HepG2 (cell line): ENCODE measurements at regions not wholly inside any gene's neighbourhood (a gene's known extent, or its start where the extent isn't known, plus 50 kb on each side); places are given as distances from the start of the nearest gene placed in this dataset.

Experiments used
- ATAC-seq: fragments of 200-7000 bp; cut with Tn5 transposase; 3 replicates; pipeline ENCODE4 v1.9.1; 2020; ENCODE audit warnings: mild to moderate bottlenecking, moderate library complexity
- BruUV-seq: library from RNA; stranded (reverse); fragments of 400-500 nt; replicated peaks from 2 replicates; lab custom pipeline; 2021; lab: Mats Ljungman, UMichigan
- CTCF ChIA-PET: fragments of 300-600 bp; formaldehyde crosslinking; extraction: SDS; loops from one replicate; lab custom pipeline; 2021; ENCODE audit warnings: low total read pairs, inconsistent platforms, low intra/inter-chr PET ratio; lab: Yijun Ruan, JAX
- POLR2A ChIA-PET: fragments of 350-600 bp; sonication (Branson Sonifier 250); formaldehyde crosslinking; loops from one replicate; lab custom pipeline; 2020; ENCODE audit warnings: antibody characterized with exemption, inconsistent platforms; lab: Yijun Ruan, JAX
- DNase-seq: peaks from one replicate; pipeline ENCODE4 v3.0.0-alpha.2; 2015; ENCODE audit warnings: low spot score
- FAIRE-seq: peaks from 3 replicates; lab custom pipeline; 2011; peaks lifted over from hg19 to GRCh38; lab: Jason Lieb, UNC
- H2AFZ ChIP-seq: one replicate; pipeline ENCODE4 v1.6.1; 2011; ENCODE audit warnings: low read length, inconsistent platforms
- H3K27ac ChIP-seq: fragments of 300-600 bp; 3 replicates; pipeline ENCODE4 v1.8.0; 2011; ENCODE audit warnings: mixed run types, mild to moderate bottlenecking, mixed read lengths, low read length, inconsistent platforms; ENCODE audit not compliant: insufficient read depth; ENCODE audit errors: extremely low read length
- H3K27me3 ChIP-seq, 2 experiments: fragments of 200-600 bp in 1 of 2; 2 replicates in 1 of 2; 3 replicates in 1 of 2; pipeline versions ENCODE4 v1.6.0 to v1.8.0; 2011; ENCODE audit warnings: low read length in 2 of 2, mild to moderate bottlenecking in 2 of 2, moderate library complexity in 2 of 2, inconsistent platforms in 1 of 2; ENCODE audit not compliant: insufficient read depth in 2 of 2, control insufficient read depth in 1 of 2
- H3K36me3 ChIP-seq, 2 experiments: fragments of 200-600 bp in 1 of 2; replicated peaks in 1 of 2; 2 replicates in 1 of 2; 3 replicates in 1 of 2; pipeline versions ENCODE4 v1.5.1 to v1.8.0; 2011; ENCODE audit warnings: low read length in 2 of 2, inconsistent platforms in 1 of 2; ENCODE audit not compliant: insufficient read depth in 2 of 2, control insufficient read depth in 1 of 2
- H3K4me1 ChIP-seq: 2 replicates; pipeline ENCODE4 v1.5.1; 2012; ENCODE audit warnings: low read length, inconsistent platforms; ENCODE audit not compliant: insufficient read depth
- H3K4me2 ChIP-seq: 2 replicates; pipeline ENCODE4 v1.6.0; 2011; ENCODE audit warnings: low read depth, low read length, inconsistent platforms
- H3K4me3 ChIP-seq, 3 experiments: fragments of 200-600 bp in 1 of 3; sonication (generic), shearing (Covaris generic) in 1 of 3; replicated peaks in 1 of 3; 2 replicates each; pipeline ENCODE4 v1.5.1; 2011 to 2016; ENCODE audit warnings: low read length in 3 of 3, inconsistent platforms in 2 of 3, low read depth in 2 of 3, mild to moderate bottlenecking in 2 of 3, control low read depth in 1 of 3, mixed read lengths in 1 of 3; ENCODE audit not compliant: insufficient read depth in 1 of 3
- H3K79me2 ChIP-seq: one replicate; pipeline ENCODE4 v1.6.1; 2011; ENCODE audit warnings: low read length, inconsistent platforms; ENCODE audit not compliant: insufficient read depth
- H3K9ac ChIP-seq: 2 replicates; pipeline ENCODE4 v1.6.0; 2011; ENCODE audit warnings: mild to moderate bottlenecking, low read depth, low read length, inconsistent platforms; ENCODE audit not compliant: insufficient read depth
- H3K9me3 ChIP-seq: 2 replicates; pipeline ENCODE4 v1.5.1; 2012; ENCODE audit warnings: mild to moderate bottlenecking, low read length
- H4K20me1 ChIP-seq: 2 replicates; pipeline ENCODE4 v1.6.0; 2011; ENCODE audit warnings: inconsistent platforms, mild to moderate bottlenecking, low read length, moderate library complexity; ENCODE audit not compliant: insufficient read depth
- CBX1 ChIP-seq: IDR thresholded peaks from one replicate; pipeline ENCODE4 v1.6.1; 2016; ENCODE audit warnings: antibody characterized with exemption, low read depth
- GATAD1 ChIP-seq: IDR thresholded peaks from 2 replicates; pipeline ENCODE4 v1.6.1; 2016; ENCODE audit warnings: missing genetic modification reagents, missing compliant biosample characterization
- HDAC6 ChIP-seq: fragments of 200-600 bp; sonication (generic); IDR thresholded peaks from 2 replicates; pipeline ENCODE4 v1.7.0; 2017; ENCODE audit warnings: mild to moderate bottlenecking, antibody characterized with exemption, low read length, low read depth
- MIER3 ChIP-seq: IDR thresholded peaks from 2 replicates; pipeline ENCODE4 v1.6.1; 2016; ENCODE audit warnings: missing compliant biosample characterization, borderline replicate concordance
- NR3C1 ChIP-seq: sonication (generic); formaldehyde crosslinking; IDR thresholded peaks from 2 replicates; pipeline ENCODE4 v1.4.0; 2020; ENCODE audit warnings: missing genetic modification reagents
- RORA ChIP-seq: sonication (generic); formaldehyde crosslinking; IDR thresholded peaks from 2 replicates; pipeline ENCODE4 v1.5.0; 2020; ENCODE audit warnings: mild to moderate bottlenecking, missing genetic modification reagents, moderate library complexity
- SETDB1 ChIP-seq: sonication (generic); formaldehyde crosslinking; IDR thresholded peaks from 2 replicates; pipeline ENCODE4 v1.5.1; 2020; ENCODE audit warnings: missing genetic modification reagents, mild to moderate bottlenecking, borderline replicate concordance
- TERF1 ChIP-seq: sonication (generic); formaldehyde crosslinking; IDR thresholded peaks from 2 replicates; pipeline ENCODE4 v1.8.0; 2022; ENCODE audit warnings: mild to moderate bottlenecking, missing genetic modification reagents, moderate library complexity
- ZNF256 ChIP-seq: sonication (generic); formaldehyde crosslinking; conservative IDR thresholded peaks from 2 replicates; pipeline ENCODE4 v1.4.0; 2020; ENCODE audit warnings: missing genetic modification reagents
- ZNF296 ChIP-seq: sonication (generic); formaldehyde crosslinking; conservative IDR thresholded peaks from 2 replicates; pipeline ENCODE4 v1.5.0; 2020; ENCODE audit warnings: mild to moderate bottlenecking, missing genetic modification reagents
- ZNF414 ChIP-seq: sonication (generic); formaldehyde crosslinking; IDR thresholded peaks from 2 replicates; pipeline ENCODE4 v1.5.0; 2020; ENCODE audit warnings: missing genetic modification reagents
- ZNF660 ChIP-seq: sonication (generic); formaldehyde crosslinking; IDR thresholded peaks from 2 replicates; pipeline ENCODE4 v1.5.1; 2020; ENCODE audit warnings: mild to moderate bottlenecking, low read depth, missing genetic modification reagents, borderline replicate concordance
- ZNF850 ChIP-seq: sonication (generic); formaldehyde crosslinking; conservative IDR thresholded peaks from 2 replicates; pipeline ENCODE4 v1.9.0; 2021; ENCODE audit warnings: mild to moderate bottlenecking, missing genetic modification reagents
- WGBS: methylation state at CpG from one replicate; pipeline ENCODE4 v1.1.6; 2017; ENCODE audit warnings: low lambda C conversion rate; 5-methylcytosine and 5-hydroxymethylcytosine counted together
- in situ Hi-C: cut with HindIII; loops from 2 replicates; pipeline ENCODE4 v1.10.0; 2017; ENCODE audit warnings: low pct_unique_long_range_greater_than_20kb; ENCODE audit not compliant: extremely low pct_ligation_motif_present
- intact Hi-C: fragments of 100-400 bp; cut with micrococcal nuclease; formaldehyde crosslinking; loops from one replicate; pipeline ENCODE4 v1.10.0; 2022; ENCODE audit not compliant: unreplicated experiment

- TF ChIP-seq ZNF296 (CRISPR knock-in tag): no peak
- TF ChIP-seq, all 625 proteins: peak for 0
These were observed 51.3 kb upstream of the GJA5 start (continued) for GRCh38 chr1:147811751-147812150.

- in situ Hi-C loops (no loop called here), intact Hi-C loops (loop anchor here (10.0 kb wide), 1 partner anchor 78 kb away; no protein-coding TSS in a partner anchor)
- ChIA-PET POLR2A (no interaction called here), CTCF (no interaction called here)
- TF ChIP-seq HDAC6 (no peak), NR3C1 (CRISPR knock-in tag) (no peak), CBX1 (no peak), SETDB1 (CRISPR knock-in tag) (no peak), ZNF256 (CRISPR knock-in tag) (no peak), GATAD1 (CRISPR knock-in tag) (no peak), TERF1 (CRISPR knock-in tag) (no peak), ZNF414 (CRISPR knock-in tag) (no peak), MIER3 (no peak), ZNF850 (CRISPR knock-in tag) (no peak), ZNF660 (CRISPR knock-in tag) (no peak), RORA (CRISPR knock-in tag) (no peak)
- FAIRE-seq: no peak
- H3K4me3 ChIP-seq: no peak overlapping the region
- WGBS: 59% methylated on average over 2 of the region's 2 CpGs
- H3K27me3 ChIP-seq: no peaks in the 10 kb centered on the region; a peak in 1 of 5 replicates
- no peak for ATAC-seq
- H3K9me3 ChIP-seq: no peaks in the 10 kb centered on the region
- H3K79me2 ChIP-seq: no peaks in the 10 kb centered on the region
- peaks cover 11% of the 10 kb centered on the region for H3K4me1 ChIP-seq
- no TSS peak for BruUV-seq
- H3K36me3 ChIP-seq: no peaks in the 10 kb centered on the region
- H3K27ac ChIP-seq: no peak overlapping the region
- no peak overlapping the region for H3K9ac ChIP-seq
- no peaks in the 10 kb centered on the region for H4K20me1 ChIP-seq
- no peak for DNase-seq
- H2AFZ ChIP-seq: no peak overlapping the region
- H3K4me2 ChIP-seq: no peak overlapping the region
These were observed 52.4 kb upstream of the GJA5 start for GRCh38 chr1:147812799-147813198.
